GM06990 (cell line): ENCODE measurements at regions not wholly inside any gene's neighbourhood (a gene's known extent, or its start where the extent isn't known, plus 50 kb on each side); places are given as distances from the start of the nearest gene placed in this dataset.

Source experiments
- DNase-seq: peaks from one replicate; pipeline ENCODE4 v3.0.0-alpha.2; 2011; ENCODE audit not compliant: insufficient read length; ENCODE audit errors: extremely low read depth
- H3K27me3 ChIP-seq: replicated peaks from 2 replicates; pipeline ENCODE4 v1.6.0; 2011; ENCODE audit warnings: low read length; ENCODE audit not compliant: control insufficient read depth, insufficient read depth
- H3K36me3 ChIP-seq: 2 replicates; pipeline ENCODE4 v1.5.1; 2011; ENCODE audit warnings: low read length; ENCODE audit not compliant: control insufficient read depth, insufficient read depth
- H3K4me3 ChIP-seq: replicated peaks from 2 replicates; pipeline ENCODE4 v1.5.1; 2011; ENCODE audit warnings: low read depth, mild to moderate bottlenecking, control low read depth, low read length
- TF ChIP-seq, protein P1 (sequence below): IDR thresholded peaks from 2 replicates; pipeline ENCODE4 v1.5.1; 2011; ENCODE audit warnings: low read length, control low read depth, mild to moderate bottlenecking, inconsistent platforms; ENCODE audit not compliant: insufficient read depth, poor library complexity, severe bottlenecking

DNA sequence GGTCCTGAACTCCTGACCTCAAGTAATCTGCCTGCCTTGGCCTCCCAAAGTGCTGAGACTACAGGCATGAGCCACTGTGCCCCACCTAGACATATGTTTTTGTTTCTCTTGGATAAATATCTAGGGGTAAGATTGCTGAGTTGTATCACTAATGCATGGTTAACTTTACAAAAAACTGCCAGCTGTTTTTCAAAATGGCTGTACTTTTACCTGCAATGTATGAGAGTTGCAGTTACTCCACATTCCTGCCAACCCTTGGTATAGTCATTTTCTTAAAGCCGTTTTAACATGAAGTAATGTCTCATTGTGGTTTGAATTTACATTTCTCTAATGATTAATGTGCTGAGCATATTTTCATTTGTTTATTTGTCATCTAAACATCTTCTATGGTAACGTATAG is 289.7 kb downstream of the UTRN start:
- Histone ChIP-seq H3K36me3 (no peaks in the 10 kb centered on the region; the same call in 1 of the 2 replicates), H3K27me3 (no peaks in the 10 kb centered on the region), H3K4me3 (no peak overlapping the region)
- TF ChIP-seq, protein P1, sequence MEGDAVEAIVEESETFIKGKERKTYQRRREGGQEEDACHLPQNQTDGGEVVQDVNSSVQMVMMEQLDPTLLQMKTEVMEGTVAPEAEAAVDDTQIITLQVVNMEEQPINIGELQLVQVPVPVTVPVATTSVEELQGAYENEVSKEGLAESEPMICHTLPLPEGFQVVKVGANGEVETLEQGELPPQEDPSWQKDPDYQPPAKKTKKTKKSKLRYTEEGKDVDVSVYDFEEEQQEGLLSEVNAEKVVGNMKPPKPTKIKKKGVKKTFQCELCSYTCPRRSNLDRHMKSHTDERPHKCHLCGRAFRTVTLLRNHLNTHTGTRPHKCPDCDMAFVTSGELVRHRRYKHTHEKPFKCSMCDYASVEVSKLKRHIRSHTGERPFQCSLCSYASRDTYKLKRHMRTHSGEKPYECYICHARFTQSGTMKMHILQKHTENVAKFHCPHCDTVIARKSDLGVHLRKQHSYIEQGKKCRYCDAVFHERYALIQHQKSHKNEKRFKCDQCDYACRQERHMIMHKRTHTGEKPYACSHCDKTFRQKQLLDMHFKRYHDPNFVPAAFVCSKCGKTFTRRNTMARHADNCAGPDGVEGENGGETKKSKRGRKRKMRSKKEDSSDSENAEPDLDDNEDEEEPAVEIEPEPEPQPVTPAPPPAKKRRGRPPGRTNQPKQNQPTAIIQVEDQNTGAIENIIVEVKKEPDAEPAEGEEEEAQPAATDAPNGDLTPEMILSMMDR = no peak
- DNase-seq = no peak

DNA sequence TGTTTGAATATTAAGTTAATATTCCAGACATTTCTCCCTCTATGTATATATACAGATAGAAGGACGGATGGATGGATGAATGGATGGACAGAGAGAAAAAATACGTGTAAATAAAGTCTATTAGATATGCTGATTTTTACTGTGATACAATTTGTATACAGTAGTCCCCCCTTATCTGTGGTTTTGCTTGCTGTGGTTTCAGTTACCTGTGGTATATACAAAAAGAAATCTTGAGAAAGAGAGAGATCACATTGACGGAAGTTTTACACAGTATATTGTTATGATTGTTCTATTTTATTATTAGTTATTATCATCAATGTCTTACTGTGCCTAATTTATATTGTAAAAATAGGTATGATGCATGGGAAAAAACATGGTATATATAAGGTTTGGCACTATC is 290.2 kb downstream of the UTRN start:
- TF ChIP-seq, protein P1 = no peak
- DNase-seq = no peak
- no peaks in the 10 kb centered on the region for H3K27me3 ChIP-seq
- H3K4me3 ChIP-seq = no peak overlapping the region
- no peaks in the 10 kb centered on the region; the same call in 1 of the 2 replicates for H3K36me3 ChIP-seq

DNA sequence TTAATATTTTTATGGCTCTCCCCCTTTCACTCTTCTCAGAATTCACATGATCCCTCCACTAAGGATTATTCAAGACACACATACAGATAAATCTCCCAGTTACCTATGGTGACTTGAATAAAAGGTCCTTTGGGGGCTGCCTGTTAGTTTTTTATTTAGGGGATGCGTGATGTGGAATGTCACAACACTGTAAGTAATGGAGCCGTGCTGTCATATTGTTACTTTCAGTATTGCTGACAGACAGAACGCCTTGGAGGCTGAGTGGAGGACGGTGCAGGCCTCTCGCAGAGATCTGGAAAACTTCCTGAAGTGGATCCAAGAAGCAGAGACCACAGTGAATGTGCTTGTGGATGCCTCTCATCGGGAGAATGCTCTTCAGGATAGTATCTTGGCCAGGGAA is 291.7 kb downstream of the UTRN start:
- Histone ChIP-seq H3K27me3 (no peaks in the 10 kb centered on the region), H3K36me3 (no peaks in the 10 kb centered on the region; the same call in 1 of the 2 replicates), H3K4me3 (no peak overlapping the region)
- DNase-seq = no peak
- TF ChIP-seq, protein P1 = no peak

DNA sequence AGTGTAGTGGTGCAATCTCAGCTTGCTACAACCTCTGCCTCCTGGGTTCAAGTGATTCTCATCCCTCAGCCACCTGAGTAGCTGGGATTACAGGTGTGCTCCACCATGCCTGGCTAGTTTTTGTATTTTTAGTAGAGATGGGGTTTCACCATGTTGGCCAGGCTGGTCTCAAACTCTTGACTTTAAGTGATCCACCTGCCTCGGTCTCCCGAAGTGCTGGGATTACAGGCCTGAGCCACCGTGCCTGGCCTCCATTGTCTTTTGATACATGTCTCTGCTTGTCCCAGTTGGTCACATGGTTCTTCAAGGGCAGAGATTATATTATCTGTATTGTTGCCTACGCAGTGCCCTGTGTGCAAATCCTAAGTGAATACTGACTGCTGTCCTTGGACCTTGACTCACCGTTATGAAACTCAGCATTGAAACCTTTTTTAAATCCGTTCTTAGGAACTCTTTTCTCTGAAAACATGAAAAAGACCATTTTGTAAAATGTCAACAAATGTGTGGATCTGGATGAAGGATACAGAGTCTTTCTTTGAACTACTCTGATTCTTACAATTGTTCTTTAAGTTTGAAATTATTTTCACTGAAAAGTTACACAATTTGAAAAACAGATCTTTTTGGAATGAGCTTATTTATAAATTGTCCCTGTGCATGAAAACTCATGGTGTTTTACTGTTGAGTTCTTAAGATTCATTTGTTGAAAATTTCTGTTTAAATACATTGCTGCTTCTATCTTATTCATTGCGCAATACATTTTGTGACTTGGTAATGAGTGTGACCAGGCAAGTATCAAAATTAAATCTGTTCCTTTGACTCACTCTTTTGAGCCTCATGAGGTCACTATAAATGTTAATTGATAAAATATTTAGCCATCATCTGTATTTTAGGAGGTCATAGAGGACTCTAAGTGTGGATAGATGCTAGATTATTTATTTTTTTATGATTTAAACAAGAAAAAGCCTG is 293.5 kb downstream of the UTRN start:
- Histone ChIP-seq H3K4me3 (no peak overlapping the region), H3K36me3 (no peaks in the 10 kb centered on the region; the same call in 1 of the 2 replicates), H3K27me3 (no peaks in the 10 kb centered on the region)
- TF ChIP-seq, protein P1 = no peak
- DNase-seq = no peak

DNA sequence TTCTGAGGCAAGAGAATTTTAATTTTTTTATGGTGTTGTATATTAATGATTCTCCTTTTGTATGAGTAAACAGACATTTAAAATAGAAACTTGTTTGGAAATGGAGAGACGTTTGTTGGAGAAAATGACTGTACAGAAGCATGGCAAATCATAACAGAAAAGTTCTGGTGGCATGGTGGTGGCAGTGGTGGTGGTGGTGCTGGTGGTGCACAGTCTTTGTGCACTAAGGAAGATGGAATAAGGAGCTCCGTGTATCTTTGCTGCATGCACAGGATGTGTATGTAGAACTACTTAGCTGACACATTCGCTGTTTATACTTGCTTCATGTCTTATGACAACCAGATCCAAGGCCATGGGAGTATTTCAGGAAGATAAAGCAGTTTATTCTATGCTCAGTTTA is 294.9 kb downstream of the UTRN start:
- no peaks in the 10 kb centered on the region for H3K27me3 ChIP-seq
- DNase-seq = no peak
- TF ChIP-seq, protein P1 = no peak
- no peak overlapping the region for H3K4me3 ChIP-seq
- H3K36me3 ChIP-seq = no peaks in the 10 kb centered on the region; the same call in 1 of the 2 replicates
